OCI-LY7 (cell line): ENCODE measurements at regions not wholly inside any gene's neighbourhood (a gene's known extent, or its start where the extent isn't known, plus 50 kb on each side); places are given as distances from the start of the nearest gene placed in this dataset.
"Not testable (repeated sequence)": the region's sequence is repeated elsewhere in the genome, so short reads cannot be mapped to it uniquely, and the experiment has no call there.

Experiments
- BruUV-seq: library from RNA; stranded (reverse); fragments of 400-500 nt; replicated peaks from 2 replicates; lab custom pipeline; 2021; lab: Mats Ljungman, UMichigan
- CTCF ChIA-PET: fragments of 300-600 bp; sonication (Branson Sonifier 250); formaldehyde crosslinking; loops from one replicate; lab custom pipeline; 2022; ENCODE audit warnings: antibody characterized with exemption; ENCODE audit not compliant: unreplicated experiment; lab: Charles Lee
- POLR2A ChIA-PET: fragments of 300-600 bp; sonication (Branson Sonifier 250); formaldehyde crosslinking; loops from one replicate; lab custom pipeline; 2022; ENCODE audit warnings: antibody characterized with exemption; lab: Charles Lee
- DNase-seq: peaks from one replicate; pipeline ENCODE4 v3.0.0-alpha.2; 2015; ENCODE audit warnings: low spot score
- H2AFZ ChIP-seq: fragments of 200-600 bp; sonication (generic), shearing (Covaris generic); 2 replicates; pipeline ENCODE4 v1.6.1; 2014; ENCODE audit warnings: mild to moderate bottlenecking, antibody characterized with exemption, low read length, moderate library complexity
- H3K27ac ChIP-seq: fragments of 200-600 bp; sonication (generic); 2 replicates; pipeline ENCODE4 v1.5.1; 2014; ENCODE audit warnings: mixed run types, low read depth, mild to moderate bottlenecking, moderate library complexity, low read length, inconsistent platforms; ENCODE audit not compliant: poor library complexity, severe bottlenecking
- H3K36me3 ChIP-seq: fragments of 200-600 bp; sonication (generic); 2 replicates; pipeline ENCODE4 v1.6.1; 2014; ENCODE audit warnings: mild to moderate bottlenecking, antibody characterized with exemption, low read length, moderate library complexity, mixed read lengths; ENCODE audit not compliant: insufficient read depth
- H3K4me1 ChIP-seq: fragments of 200-600 bp; sonication (generic); 2 replicates; pipeline ENCODE4 v1.5.1; 2014; ENCODE audit warnings: mild to moderate bottlenecking, low read length; ENCODE audit not compliant: insufficient read depth, poor library complexity, severe bottlenecking
- H3K4me2 ChIP-seq: fragments of 200-600 bp; sonication (generic); 2 replicates; pipeline ENCODE4 v1.6.1; 2014; ENCODE audit warnings: mild to moderate bottlenecking, low read length
- H3K4me3 ChIP-seq: fragments of 200-600 bp; sonication (generic); 2 replicates; pipeline ENCODE4 v1.5.1; 2014; ENCODE audit warnings: mild to moderate bottlenecking, low read depth, low read length; ENCODE audit not compliant: poor library complexity, severe bottlenecking
- H3K79me2 ChIP-seq: fragments of 200-600 bp; sonication (generic); 2 replicates; pipeline ENCODE4 v1.6.1; 2016; ENCODE audit warnings: low read depth, mild to moderate bottlenecking, low read length, moderate library complexity, mixed read lengths; ENCODE audit not compliant: insufficient read depth
- H3K9me2 ChIP-seq: fragments of 200-600 bp; sonication (generic); 2 replicates; pipeline ENCODE4 v1.6.1; 2016; ENCODE audit warnings: mild to moderate bottlenecking, low read length, mixed read lengths; ENCODE audit not compliant: insufficient read depth
- H3K9me3 ChIP-seq: fragments of 200-600 bp; sonication (generic); 2 replicates; pipeline ENCODE4 v1.6.1; 2014; ENCODE audit warnings: mild to moderate bottlenecking, mixed run types, low read length, mixed read lengths
- H4K20me1 ChIP-seq: fragments of 200-600 bp; sonication (generic); 2 replicates; pipeline ENCODE4 v1.6.1; 2014; ENCODE audit warnings: mild to moderate bottlenecking, antibody characterized with exemption, low read length, moderate library complexity, mixed read lengths; ENCODE audit not compliant: insufficient read depth
- EZH2phosphoT487 ChIP-seq: fragments of 200-600 bp; sonication (generic); IDR thresholded peaks from 2 replicates; pipeline ENCODE4 v1.6.1; 2018; ENCODE audit warnings: low read depth, borderline replicate concordance, mild to moderate bottlenecking, mixed run types, antibody characterized with exemption, low read length, moderate library complexity, mixed read lengths
- intact Hi-C: fragments of 100-400 bp; cut with micrococcal nuclease; formaldehyde crosslinking; loops from one replicate; pipeline ENCODE4 v1.10.0; 2022; ENCODE audit not compliant: unreplicated experiment
- TF ChIP-seq, protein P1 (sequence below): fragments of 200-600 bp; sonication (generic); conservative IDR thresholded peaks from 2 replicates; pipeline ENCODE4 v1.5.1; 2014; ENCODE audit warnings: mild to moderate bottlenecking, antibody characterized with exemption, low read length, moderate library complexity, mixed read lengths

DNA sequence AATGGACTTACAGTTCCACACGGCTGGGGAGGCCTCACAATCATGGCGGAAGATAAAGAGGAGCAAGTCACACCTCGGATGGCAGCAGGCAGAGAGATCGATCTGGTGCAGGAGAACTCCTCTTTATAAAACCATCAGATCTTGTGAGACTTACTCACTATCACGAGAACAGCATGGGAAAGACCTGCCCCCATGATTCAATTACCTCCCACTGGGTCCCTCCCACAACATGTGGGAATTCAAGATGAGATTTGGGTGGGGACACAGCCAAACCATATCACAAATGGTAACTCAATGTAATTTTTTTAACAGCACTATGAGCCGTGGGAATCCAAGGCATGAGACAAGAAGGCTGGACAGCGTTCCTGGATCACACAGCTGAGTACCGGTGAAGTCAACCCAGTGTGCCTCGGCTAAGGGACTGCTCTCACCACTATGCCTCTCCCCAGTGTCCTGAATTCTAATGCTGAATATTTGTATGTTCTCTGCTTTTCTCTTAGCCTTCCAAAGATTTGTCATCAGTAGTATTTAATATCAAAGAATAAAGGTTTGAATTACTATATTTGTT is 84.3 kb downstream of the IRS2 start:
- CTCF ChIA-PET, H3K4me1 ChIP-seq, DNase-seq, H3K79me2 ChIP-seq, POLR2A ChIA-PET, intact Hi-C loops, H4K20me1 ChIP-seq, H3K9me3 ChIP-seq, H3K4me3 ChIP-seq, H3K27ac ChIP-seq, H2AFZ ChIP-seq, H3K4me2 ChIP-seq, H3K36me3 ChIP-seq, H3K9me2 ChIP-seq, BruUV-seq: not testable (repeated sequence)

DNA sequence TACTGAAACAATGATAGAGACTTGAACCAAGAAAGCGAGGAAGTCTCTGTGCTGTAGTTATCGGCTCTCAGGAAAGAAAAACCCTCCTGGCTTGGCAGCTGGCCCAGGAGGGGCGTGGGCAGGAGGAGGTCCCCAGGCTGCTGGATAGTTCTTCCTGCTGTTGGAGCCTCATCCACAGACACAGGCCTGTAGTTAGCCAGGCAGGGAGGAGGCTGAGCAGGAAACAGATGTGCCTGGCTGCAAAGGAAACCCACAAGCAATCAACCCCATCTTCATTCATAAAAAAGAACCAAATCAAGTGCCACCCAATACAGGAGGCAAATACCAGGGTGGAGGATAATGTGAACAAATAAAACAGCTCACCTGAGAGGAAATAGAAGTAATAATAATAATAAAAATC is 86.2 kb downstream of the IRS2 start:
- no peak overlapping the region for H2AFZ ChIP-seq

DNA sequence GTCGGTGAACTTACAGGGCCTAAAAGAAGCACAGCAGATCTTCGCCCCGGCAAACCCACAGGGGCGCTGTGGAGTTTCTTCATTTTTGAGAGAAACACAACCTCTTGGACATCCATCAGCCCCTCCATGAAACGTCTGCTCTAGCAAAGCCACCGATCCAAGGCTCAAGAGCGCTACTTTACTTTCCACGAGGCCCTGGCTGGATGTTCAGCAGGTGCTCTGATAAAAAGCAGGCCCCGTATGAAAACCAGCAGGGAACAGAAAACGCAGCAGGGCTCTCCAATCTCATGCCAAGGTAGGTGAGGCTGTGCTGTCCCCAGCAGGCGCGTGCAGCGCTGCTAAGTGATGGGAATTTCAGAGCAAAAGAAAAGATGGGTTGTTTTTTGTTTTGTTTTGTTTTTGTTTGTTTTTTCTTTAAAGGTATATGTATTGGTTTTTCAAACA is 86.7 kb downstream of the IRS2 start:
- ChIA-PET CTCF (no interaction called here), POLR2A (no interaction called here)
- no peaks in the 10 kb centered on the region for H3K36me3 ChIP-seq
- H3K4me1 ChIP-seq: no peaks in the 10 kb centered on the region
- no peak overlapping the region for H3K27ac ChIP-seq
- H3K9me2 ChIP-seq: no peaks in the 10 kb centered on the region
- H2AFZ ChIP-seq: no peak overlapping the region
- no peaks in the 10 kb centered on the region for H3K79me2 ChIP-seq
- intact Hi-C loops: no loop called here
- DNase-seq: no peak
- no peak overlapping the region for H3K4me2 ChIP-seq
- H4K20me1 ChIP-seq: no peaks in the 10 kb centered on the region
- no TSS peak for BruUV-seq
- no peak overlapping the region for H3K4me3 ChIP-seq
- no peak for TF ChIP-seq EZH2phosphoT487
- TF ChIP-seq, protein P1, sequence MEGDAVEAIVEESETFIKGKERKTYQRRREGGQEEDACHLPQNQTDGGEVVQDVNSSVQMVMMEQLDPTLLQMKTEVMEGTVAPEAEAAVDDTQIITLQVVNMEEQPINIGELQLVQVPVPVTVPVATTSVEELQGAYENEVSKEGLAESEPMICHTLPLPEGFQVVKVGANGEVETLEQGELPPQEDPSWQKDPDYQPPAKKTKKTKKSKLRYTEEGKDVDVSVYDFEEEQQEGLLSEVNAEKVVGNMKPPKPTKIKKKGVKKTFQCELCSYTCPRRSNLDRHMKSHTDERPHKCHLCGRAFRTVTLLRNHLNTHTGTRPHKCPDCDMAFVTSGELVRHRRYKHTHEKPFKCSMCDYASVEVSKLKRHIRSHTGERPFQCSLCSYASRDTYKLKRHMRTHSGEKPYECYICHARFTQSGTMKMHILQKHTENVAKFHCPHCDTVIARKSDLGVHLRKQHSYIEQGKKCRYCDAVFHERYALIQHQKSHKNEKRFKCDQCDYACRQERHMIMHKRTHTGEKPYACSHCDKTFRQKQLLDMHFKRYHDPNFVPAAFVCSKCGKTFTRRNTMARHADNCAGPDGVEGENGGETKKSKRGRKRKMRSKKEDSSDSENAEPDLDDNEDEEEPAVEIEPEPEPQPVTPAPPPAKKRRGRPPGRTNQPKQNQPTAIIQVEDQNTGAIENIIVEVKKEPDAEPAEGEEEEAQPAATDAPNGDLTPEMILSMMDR: no peak
- no peaks in the 10 kb centered on the region for H3K9me3 ChIP-seq

More for the DNA sequence above, 86.2 kb downstream of the IRS2 start:
- Histone ChIP-seq H3K9me2 (no peaks in the 10 kb centered on the region), H4K20me1 (no peaks in the 10 kb centered on the region), H3K79me2 (no peaks in the 10 kb centered on the region), H3K4me2 (no peak overlapping the region), H3K27ac (no peak overlapping the region), H3K4me1 (no peaks in the 10 kb centered on the region), H3K9me3 (no peaks in the 10 kb centered on the region), H3K4me3 (no peak overlapping the region), H3K36me3 (no peaks in the 10 kb centered on the region)
- ChIA-PET POLR2A (no interaction called here), CTCF (no interaction called here)
- intact Hi-C loops: no loop called here
- no peak for DNase-seq
- TF ChIP-seq, protein P1: no peak
- no peak for TF ChIP-seq EZH2phosphoT487
- BruUV-seq: no TSS peak
